HEK293 (cell line): ENCODE measurements at regions not wholly inside any gene's neighbourhood (a gene's known extent, or its start where the extent isn't known, plus 50 kb on each side); places are given as distances from the start of the nearest gene placed in this dataset.

ENCODE experiments used
- CTCF ChIA-PET: fragments of 350-600 bp; formaldehyde crosslinking; extraction: SDS; loops from one replicate; lab custom pipeline; 2021; ENCODE audit warnings: antibody characterized with exemption; lab: Yijun Ruan, JAX
- POLR2A ChIA-PET: fragments of 300-600 bp; formaldehyde crosslinking; extraction: SDS; loops from one replicate; lab custom pipeline; 2020; ENCODE audit warnings: antibody characterized with exemption, inconsistent platforms; lab: Yijun Ruan, JAX
- H3K27ac ChIP-seq: fragments of 200-500 bp; sonication (Bioruptor generic); 2 replicates; pipeline ENCODE4 v1.5.1; 2014; ENCODE audit warnings: low read depth, low read length, control low read depth, inconsistent platforms; ENCODE audit errors: extremely low read depth
- H3K36me3 ChIP-seq, 2 experiments: fragments of 200-500 bp in 1 of 2; sonication (Bioruptor generic) in 1 of 2; 1 replicate in 1 of 2; 2 replicates in 1 of 2; pipeline ENCODE4 v1.5.1; 2014 to 2017; ENCODE audit warnings: inconsistent platforms in 2 of 2, low read length in 2 of 2; ENCODE audit not compliant: control insufficient read depth in 2 of 2, insufficient read depth in 1 of 2
- H3K4me1 ChIP-seq: fragments of 200-500 bp; sonication (Bioruptor generic); 2 replicates; pipeline ENCODE4 v1.5.1; 2014; ENCODE audit warnings: mild to moderate bottlenecking, low read length, inconsistent platforms; ENCODE audit not compliant: control insufficient read depth, insufficient read depth
- H3K4me3 ChIP-seq: 2 replicates; pipeline ENCODE4 v1.5.1; 2011; ENCODE audit warnings: low read depth, mild to moderate bottlenecking, control low read depth, low read length, moderate library complexity
- H3K9me3 ChIP-seq: fragments of 200-500 bp; sonication (Bioruptor generic); 2 replicates; pipeline ENCODE4 v1.5.1; 2014; ENCODE audit warnings: low read depth, low read length, inconsistent platforms; ENCODE audit not compliant: control insufficient read depth, insufficient read depth
- FEZF1 ChIP-seq: fragments of 450-650 bp; formaldehyde crosslinking; IDR thresholded peaks from 2 replicates; pipeline ENCODE4 v1.5.1; 2016; ENCODE audit warnings: missing biosample characterization, missing genetic modification characterization
- HOXD13 ChIP-seq: sonication (generic); formaldehyde crosslinking; IDR thresholded peaks from 2 replicates; pipeline ENCODE4 v1.8.0; 2022; ENCODE audit warnings: missing genetic modification reagents, borderline replicate concordance
- KLF1 ChIP-seq: fragments of 450-650 bp; formaldehyde crosslinking; IDR thresholded peaks from 2 replicates; pipeline ENCODE4 v1.5.1; 2016; ENCODE audit warnings: missing biosample characterization, missing genetic modification characterization
- MEIS1 ChIP-seq: sonication (generic); formaldehyde crosslinking; IDR thresholded peaks from 2 replicates; pipeline ENCODE4 v1.8.1; 2022; ENCODE audit warnings: missing genetic modification reagents, mild to moderate bottlenecking, borderline replicate concordance
- MYNN ChIP-seq: fragments of 450-650 bp; formaldehyde crosslinking; IDR thresholded peaks from 2 replicates; pipeline ENCODE4 v1.5.1; 2016; ENCODE audit warnings: missing biosample characterization, missing genetic modification characterization, borderline replicate concordance
- SCRT1 ChIP-seq: fragments of 450-650 bp; formaldehyde crosslinking; IDR thresholded peaks from 2 replicates; pipeline ENCODE4 v1.5.1; 2016; ENCODE audit warnings: missing biosample characterization, missing genetic modification characterization, borderline replicate concordance
- ZIC2 ChIP-seq: fragments of 450-650 bp; formaldehyde crosslinking; IDR thresholded peaks from 2 replicates; pipeline ENCODE4 v1.5.1; 2016; ENCODE audit warnings: missing biosample characterization, missing genetic modification characterization
- ZNF138 ChIP-seq: fragments of 450-650 bp; formaldehyde crosslinking; IDR thresholded peaks from 2 replicates; pipeline ENCODE4 v1.5.1; 2016; ENCODE audit warnings: missing biosample characterization, missing genetic modification characterization, borderline replicate concordance
- ZNF350 ChIP-seq: fragments of 450-650 bp; formaldehyde crosslinking; IDR thresholded peaks from 2 replicates; pipeline ENCODE4 v1.5.0; 2017; ENCODE audit warnings: missing biosample characterization, mild to moderate bottlenecking, missing genetic modification characterization
- ZNF513 ChIP-seq: fragments of 450-650 bp; IDR thresholded peaks from 2 replicates; pipeline ENCODE4 v1.5.1; 2018; ENCODE audit warnings: missing biosample characterization, missing genetic modification characterization
- ZNF514 ChIP-seq: fragments of 450-650 bp; formaldehyde crosslinking; IDR thresholded peaks from 2 replicates; pipeline ENCODE4 v1.5.1; 2016; ENCODE audit warnings: missing biosample characterization, missing genetic modification characterization
- ZNF549 ChIP-seq: fragments of 450-650 bp; IDR thresholded peaks from 2 replicates; pipeline ENCODE4 v1.5.1; 2018; ENCODE audit warnings: missing biosample characterization, missing genetic modification characterization, mild to moderate bottlenecking, inconsistent platforms, moderate library complexity
- ZNF560 ChIP-seq: fragments of 450-650 bp; formaldehyde crosslinking; IDR thresholded peaks from 2 replicates; pipeline ENCODE4 v1.5.1; 2017; ENCODE audit warnings: missing biosample characterization, missing genetic modification characterization, borderline replicate concordance
- ZNF624 ChIP-seq: fragments of 450-650 bp; formaldehyde crosslinking; IDR thresholded peaks from 2 replicates; pipeline ENCODE4 v1.5.1; 2017; ENCODE audit warnings: missing biosample characterization, missing genetic modification characterization
- ZNF639 ChIP-seq: fragments of 450-650 bp; formaldehyde crosslinking; IDR thresholded peaks from 2 replicates; pipeline ENCODE4 v1.5.1; 2016; ENCODE audit warnings: missing biosample characterization, missing genetic modification characterization
- ZNF654 ChIP-seq: fragments of 450-650 bp; formaldehyde crosslinking; IDR thresholded peaks from 2 replicates; pipeline ENCODE4 v1.5.1; 2016; ENCODE audit warnings: low read depth, missing biosample characterization, missing genetic modification characterization
- ZNF664 ChIP-seq: fragments of 450-650 bp; formaldehyde crosslinking; IDR thresholded peaks from 2 replicates; pipeline ENCODE4 v1.5.1; 2016; ENCODE audit warnings: missing biosample characterization, missing genetic modification characterization
- ZNF670 ChIP-seq: fragments of 450-650 bp; formaldehyde crosslinking; IDR thresholded peaks from 2 replicates; pipeline ENCODE4 v1.5.1; 2016; ENCODE audit warnings: missing biosample characterization, missing genetic modification characterization, low read depth
- ZNF707 ChIP-seq: fragments of 450-650 bp; formaldehyde crosslinking; IDR thresholded peaks from 2 replicates; pipeline ENCODE4 v1.5.1; 2016; ENCODE audit warnings: missing biosample characterization, missing genetic modification characterization
- ZNF792 ChIP-seq: fragments of 450-650 bp; formaldehyde crosslinking; IDR thresholded peaks from 2 replicates; pipeline ENCODE4 v1.5.1; 2016; ENCODE audit warnings: missing biosample characterization, missing genetic modification characterization
- TF ChIP-seq, protein P1 (sequence below): fragments of 450-650 bp; formaldehyde crosslinking; IDR thresholded peaks from 2 replicates; pipeline ENCODE4 v1.5.1; 2016; ENCODE audit warnings: missing biosample characterization, missing genetic modification characterization
- TF ChIP-seq, protein P2 (sequence below): fragments of 450-650 bp; formaldehyde crosslinking; IDR thresholded peaks from 2 replicates; pipeline ENCODE4 v1.5.1; 2016; ENCODE audit warnings: missing biosample characterization, missing genetic modification characterization

DNA sequence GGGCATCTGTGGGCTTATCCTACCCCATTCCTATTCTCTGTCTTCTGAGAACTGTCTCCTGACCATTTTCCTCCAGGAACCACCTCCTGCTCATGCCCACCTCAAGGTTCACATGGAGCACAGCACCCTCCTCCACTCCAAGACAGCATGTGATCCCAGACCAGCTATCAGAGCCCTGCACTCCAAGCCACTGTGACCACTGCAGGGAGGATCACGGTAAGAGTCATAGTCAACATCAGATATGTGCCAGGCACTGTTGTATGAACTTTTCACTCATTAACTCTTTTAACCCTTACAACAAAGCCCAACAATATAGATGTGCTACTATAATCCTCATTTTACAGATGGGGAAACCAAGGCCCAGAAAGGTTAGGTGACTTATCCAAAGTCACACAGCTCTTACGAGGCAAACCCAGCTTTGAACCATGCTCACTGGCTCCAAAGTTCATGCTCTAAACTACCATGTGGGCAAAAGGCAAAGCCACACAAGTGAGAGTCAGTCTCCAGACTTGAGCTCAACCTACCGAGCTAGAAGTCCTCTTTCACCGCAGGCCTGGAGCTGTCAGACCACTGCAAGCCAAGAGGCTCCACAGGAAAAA, 115.1 kb upstream of the IQSEC1 start:
- Histone ChIP-seq H3K9me3 (no peaks in the 10 kb centered on the region), H3K4me3 (no peak overlapping the region), H3K4me1 (no peaks in the 10 kb centered on the region), H3K36me3 (no peaks in the 10 kb centered on the region), H3K27ac (no peak overlapping the region)
- CTCF ChIA-PET, result interaction anchor here (0.7 kb wide), 1 partner anchor 321 kb away, joined by 3 read pairs; no protein-coding TSS in a partner anchor
- POLR2A ChIA-PET, result no interaction called here
- TF ChIP-seq ZNF514 (tag by site-specific recombination), result no peak
- TF ChIP-seq, protein P1, sequence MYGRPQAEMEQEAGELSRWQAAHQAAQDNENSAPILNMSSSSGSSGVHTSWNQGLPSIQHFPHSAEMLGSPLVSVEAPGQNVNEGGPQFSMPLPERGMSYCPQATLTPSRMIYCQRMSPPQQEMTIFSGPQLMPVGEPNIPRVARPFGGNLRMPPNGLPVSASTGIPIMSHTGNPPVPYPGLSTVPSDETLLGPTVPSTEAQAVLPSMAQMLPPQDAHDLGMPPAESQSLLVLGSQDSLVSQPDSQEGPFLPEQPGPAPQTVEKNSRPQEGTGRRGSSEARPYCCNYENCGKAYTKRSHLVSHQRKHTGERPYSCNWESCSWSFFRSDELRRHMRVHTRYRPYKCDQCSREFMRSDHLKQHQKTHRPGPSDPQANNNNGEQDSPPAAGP (tag by site-specific recombination), result no peak
- TF ChIP-seq ZNF624 (tag by site-specific recombination), result no peak

- TF ChIP-seq ZNF350 (no peak), ZIC2 (tag by site-specific recombination) (no peak), MYNN (tag by site-specific recombination) (no peak), ZNF549 (tag by site-specific recombination) (no peak), KLF1 (tag by site-specific recombination) (no peak), ZNF513 (tag by site-specific recombination) (no peak), FEZF1 (tag by site-specific recombination) (no peak)
- Histone ChIP-seq H3K27ac (no peak overlapping the region), H3K9me3 (no peaks in the 10 kb centered on the region), H3K36me3 (no peaks in the 10 kb centered on the region), H3K4me1 (no peaks in the 10 kb centered on the region), H3K4me3 (no peak overlapping the region)
- POLR2A ChIA-PET, result no interaction called here
- CTCF ChIA-PET, result no interaction called here
These were observed 114.4 kb upstream of the IQSEC1 start for GRCh38 chr3:13187593-13187992.

DNA sequence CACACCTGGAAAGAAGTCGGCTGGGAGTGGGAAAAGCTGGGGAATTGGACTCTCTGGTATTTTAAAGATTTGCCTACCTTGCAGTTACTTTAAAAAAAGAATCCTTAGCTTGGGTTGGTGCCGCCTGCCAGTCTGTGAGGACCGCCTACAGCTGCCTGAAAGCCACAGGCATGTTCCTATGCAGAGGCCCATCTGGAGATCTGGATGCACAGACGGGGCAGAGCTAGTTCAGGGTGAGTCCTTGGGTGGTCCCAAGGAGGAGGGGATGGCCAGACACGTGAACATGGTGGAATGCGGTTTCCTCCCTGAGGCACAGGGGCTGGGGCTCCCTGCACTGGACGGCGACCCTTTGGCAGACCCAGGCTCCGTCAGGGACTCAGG, 113.2 kb upstream of the IQSEC1 start:
- CTCF ChIA-PET, result no interaction called here
- Histone ChIP-seq H3K36me3 (no peaks in the 10 kb centered on the region), H3K9me3 (no peaks in the 10 kb centered on the region), H3K4me3 (no peak overlapping the region), H3K4me1 (no peaks in the 10 kb centered on the region), H3K27ac (no peak overlapping the region)
- no peak for TF ChIP-seq SCRT1 (tag by site-specific recombination)
- no peak for TF ChIP-seq ZNF560 (tag by site-specific recombination)
- no peak for TF ChIP-seq ZNF654 (tag by site-specific recombination)
- no peak for TF ChIP-seq ZNF670 (tag by site-specific recombination)
- no peak for TF ChIP-seq HOXD13
- POLR2A ChIA-PET, result no interaction called here

DNA sequence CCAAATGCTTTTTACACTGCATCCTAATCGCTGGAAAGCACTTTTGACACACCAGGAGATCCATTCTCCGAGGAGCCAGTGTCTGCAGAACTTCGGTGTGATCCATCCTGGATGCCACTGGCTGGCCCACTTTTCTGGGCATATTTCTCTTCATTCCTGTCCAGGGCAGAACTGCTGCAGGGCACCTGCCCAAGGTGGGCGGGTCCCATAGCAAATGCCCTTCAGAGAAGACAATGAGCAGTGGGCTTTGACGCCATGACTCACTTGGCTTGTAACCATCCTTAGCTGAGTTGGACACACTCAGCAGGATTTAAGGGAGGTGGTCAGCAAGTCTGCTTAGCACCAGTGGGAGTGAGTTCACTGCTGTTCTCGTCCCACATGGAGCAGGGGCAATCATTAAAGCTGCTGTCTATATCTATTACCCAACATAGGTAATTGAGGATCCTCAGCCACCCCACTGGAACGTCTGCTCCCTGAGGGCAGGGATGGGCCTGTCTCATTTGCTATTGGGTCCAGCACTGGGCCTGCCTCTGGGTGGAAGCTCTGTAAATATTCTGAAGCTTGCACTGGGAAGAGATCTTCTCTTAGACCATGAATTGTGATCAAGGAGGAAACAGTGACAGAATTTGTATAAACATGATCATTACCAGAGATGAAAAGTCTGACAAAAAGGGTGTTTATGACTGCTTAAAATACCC, 112.7 kb upstream of the IQSEC1 start:
- H3K4me1 ChIP-seq, result no peaks in the 10 kb centered on the region
- H3K9me3 ChIP-seq, result no peaks in the 10 kb centered on the region
- POLR2A ChIA-PET, result no interaction called here
- H3K36me3 ChIP-seq, result no peaks in the 10 kb centered on the region
- H3K4me3 ChIP-seq, result no peak overlapping the region
- CTCF ChIA-PET, result no interaction called here
- H3K27ac ChIP-seq, result no peak overlapping the region
- TF ChIP-seq ZNF792 (tag by site-specific recombination) (no peak), SCRT1 (tag by site-specific recombination) (no peak), ZNF664 (tag by site-specific recombination) (no peak), MEIS1 (no peak), ZNF707 (tag by site-specific recombination) (no peak), ZNF639 (no peak), ZNF138 (no peak)
- TF ChIP-seq, protein P2, sequence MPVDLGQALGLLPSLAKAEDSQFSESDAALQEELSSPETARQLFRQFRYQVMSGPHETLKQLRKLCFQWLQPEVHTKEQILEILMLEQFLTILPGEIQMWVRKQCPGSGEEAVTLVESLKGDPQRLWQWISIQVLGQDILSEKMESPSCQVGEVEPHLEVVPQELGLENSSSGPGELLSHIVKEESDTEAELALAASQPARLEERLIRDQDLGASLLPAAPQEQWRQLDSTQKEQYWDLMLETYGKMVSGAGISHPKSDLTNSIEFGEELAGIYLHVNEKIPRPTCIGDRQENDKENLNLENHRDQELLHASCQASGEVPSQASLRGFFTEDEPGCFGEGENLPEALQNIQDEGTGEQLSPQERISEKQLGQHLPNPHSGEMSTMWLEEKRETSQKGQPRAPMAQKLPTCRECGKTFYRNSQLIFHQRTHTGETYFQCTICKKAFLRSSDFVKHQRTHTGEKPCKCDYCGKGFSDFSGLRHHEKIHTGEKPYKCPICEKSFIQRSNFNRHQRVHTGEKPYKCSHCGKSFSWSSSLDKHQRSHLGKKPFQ (tag by site-specific recombination), result no peak
